PC-3 (cell line): ENCODE measurements at regions not wholly inside any gene's neighbourhood (a gene's known extent, or its start where the extent isn't known, plus 50 kb on each side); places are given as distances from the start of the nearest gene placed in this dataset.
A peak's percentile ranks its signal among the peaks of the same experiment; 100 is the strongest.

Source experiments
- ATAC-seq: fragments of 200-7000 bp; cut with Tn5 transposase; 2 replicates; pipeline ENCODE4 v1.9.1; 2020; ENCODE audit warnings: mild to moderate bottlenecking, moderate library complexity
- BruUV-seq: library from RNA; stranded (reverse); fragments of 400-500 nt; replicated peaks from 2 replicates; lab custom pipeline; 2021; lab: Mats Ljungman, UMichigan
- CTCF ChIA-PET: fragments of 300-600 bp; sonication (Branson Sonifier 250); formaldehyde crosslinking; loops from one replicate; lab custom pipeline; 2022; ENCODE audit warnings: antibody characterized with exemption; lab: Charles Lee
- POLR2A ChIA-PET: fragments of 300-600 bp; sonication (Branson Sonifier 250); formaldehyde crosslinking; loops from one replicate; lab custom pipeline; 2022; ENCODE audit warnings: antibody characterized with exemption; ENCODE audit not compliant: unreplicated experiment; lab: Charles Lee
- DNase-seq: peaks from one replicate; pipeline ENCODE4 v3.0.0-alpha.2; 2015
- H2AFZ ChIP-seq: fragments of 300-600 bp; sonication (generic); 2 replicates; pipeline ENCODE4 v1.6.0; 2016; ENCODE audit warnings: antibody characterized with exemption, low read length
- H3F3A ChIP-seq: fragments of 300-600 bp; sonication (generic); one replicate; pipeline ENCODE4 v1.6.0; 2017; ENCODE audit warnings: antibody characterized with exemption, low read length, control low read depth, mild to moderate bottlenecking; ENCODE audit not compliant: unreplicated experiment
- H3K27ac ChIP-seq: fragments of 300-600 bp; sonication (generic); 2 replicates; pipeline ENCODE4 v1.5.1; 2016; ENCODE audit warnings: mild to moderate bottlenecking, low read length
- H3K27me3 ChIP-seq: fragments of 300-600 bp; sonication (generic); 2 replicates; pipeline ENCODE4 v1.6.1; 2016; ENCODE audit warnings: low read length, mixed read lengths
- H3K36me3 ChIP-seq: fragments of 300-600 bp; sonication (generic); 2 replicates; pipeline ENCODE4 v1.6.1; 2016; ENCODE audit warnings: low read depth, mixed run types, low read length, mixed read lengths
- H3K4me1 ChIP-seq: fragments of 300-600 bp; sonication (generic); 2 replicates; pipeline ENCODE4 v1.5.1; 2016; ENCODE audit warnings: low read length; ENCODE audit not compliant: insufficient read depth
- H3K4me2 ChIP-seq: fragments of 300-600 bp; sonication (generic); 2 replicates; pipeline ENCODE4 v1.6.0; 2016; ENCODE audit warnings: low read length
- H3K4me3 ChIP-seq: fragments of 300-600 bp; sonication (generic); 2 replicates; pipeline ENCODE4 v1.5.1; 2016; ENCODE audit warnings: mild to moderate bottlenecking, low read length, mixed read lengths
- H3K79me2 ChIP-seq: fragments of 300-600 bp; sonication (generic); 2 replicates; pipeline ENCODE4 v1.6.1; 2017; ENCODE audit warnings: low read length, mixed read lengths
- H3K9ac ChIP-seq: fragments of 300-600 bp; sonication (generic); 2 replicates; pipeline ENCODE4 v1.6.0; 2016; ENCODE audit warnings: mild to moderate bottlenecking, low read length
- H3K9me2 ChIP-seq: fragments of 300-600 bp; sonication (generic); replicated peaks from 2 replicates; pipeline ENCODE4 v1.6.1; 2016; ENCODE audit warnings: mixed run types, low read length, mixed read lengths
- H3K9me3 ChIP-seq: fragments of 300-600 bp; sonication (generic); 2 replicates; pipeline ENCODE4 v1.6.1; 2016; ENCODE audit warnings: low read length, mixed read lengths
- H4K20me1 ChIP-seq: fragments of 300-600 bp; sonication (generic); 2 replicates; pipeline ENCODE4 v1.6.1; 2016; ENCODE audit warnings: low read length, mixed read lengths
- EZH2 ChIP-seq: fragments of 300-600 bp; sonication (generic); IDR thresholded peaks from one replicate; pipeline ENCODE4 v1.6.1; 2017; ENCODE audit warnings: antibody characterized with exemption, mild to moderate bottlenecking, low read length; ENCODE audit not compliant: unreplicated experiment
- EZH2phosphoT487 ChIP-seq: fragments of 300-600 bp; sonication (generic); IDR thresholded peaks from 2 replicates; pipeline ENCODE4 v1.6.1; 2018; ENCODE audit warnings: mild to moderate bottlenecking, antibody characterized with exemption, low read length, borderline replicate concordance
- intact Hi-C: fragments of 100-400 bp; cut with micrococcal nuclease; formaldehyde crosslinking; loops from 2 replicates; pipeline ENCODE4 v1.9.0; 2023
- TF ChIP-seq, protein P1 (sequence below): fragments of 300-600 bp; sonication (generic); conservative IDR thresholded peaks from 2 replicates; pipeline ENCODE4 v1.5.1; 2017; ENCODE audit warnings: antibody characterized with exemption, low read depth, mild to moderate bottlenecking, low read length

DNA sequence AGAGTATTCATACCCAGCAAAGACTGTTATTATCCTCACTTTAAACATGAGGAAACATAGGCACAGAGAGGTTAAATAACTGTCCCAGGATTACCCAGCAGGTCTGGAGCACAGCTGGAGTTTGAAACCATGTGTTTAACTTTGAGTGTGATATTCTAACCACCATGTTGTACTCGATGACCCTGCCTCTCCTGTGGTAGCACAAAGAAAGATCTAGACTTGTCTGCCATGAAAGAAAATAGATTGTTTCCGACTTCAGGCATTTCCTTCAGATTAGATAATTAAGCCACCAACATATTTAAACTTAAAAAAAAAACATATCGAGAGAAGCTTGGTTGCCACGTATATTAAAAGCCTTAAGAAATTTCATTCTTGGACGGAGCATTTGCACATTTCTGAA lies 104.6 kb upstream of the RUNX1 start:
- Histone ChIP-seq H3K4me1 (peaks cover 33% of the 10 kb centered on the region), H3K4me2 (no peak overlapping the region), H3F3A (peaks cover 4% of the 10 kb centered on the region), H3K9me2 (no peaks in the 10 kb centered on the region), H3K4me3 (no peak overlapping the region), H3K9me3 (peaks cover 4% of the 10 kb centered on the region; the same call in 1 of the 2 replicates), H2AFZ (no peak overlapping the region), H3K79me2 (no peaks in the 10 kb centered on the region), H4K20me1 (no peaks in the 10 kb centered on the region), H3K27me3 (no peaks in the 10 kb centered on the region), H3K36me3 (peaks cover 3% of the 10 kb centered on the region; the same call in 1 of the 2 replicates), H3K9ac (no peak overlapping the region), H3K27ac (no peak overlapping the region)
- intact Hi-C loops: no loop called here
- no TSS peak for BruUV-seq
- ATAC-seq: no peak
- CTCF ChIA-PET: no interaction called here
- DNase-seq: no peak
- TF ChIP-seq EZH2: no peak
- TF ChIP-seq, protein P1, sequence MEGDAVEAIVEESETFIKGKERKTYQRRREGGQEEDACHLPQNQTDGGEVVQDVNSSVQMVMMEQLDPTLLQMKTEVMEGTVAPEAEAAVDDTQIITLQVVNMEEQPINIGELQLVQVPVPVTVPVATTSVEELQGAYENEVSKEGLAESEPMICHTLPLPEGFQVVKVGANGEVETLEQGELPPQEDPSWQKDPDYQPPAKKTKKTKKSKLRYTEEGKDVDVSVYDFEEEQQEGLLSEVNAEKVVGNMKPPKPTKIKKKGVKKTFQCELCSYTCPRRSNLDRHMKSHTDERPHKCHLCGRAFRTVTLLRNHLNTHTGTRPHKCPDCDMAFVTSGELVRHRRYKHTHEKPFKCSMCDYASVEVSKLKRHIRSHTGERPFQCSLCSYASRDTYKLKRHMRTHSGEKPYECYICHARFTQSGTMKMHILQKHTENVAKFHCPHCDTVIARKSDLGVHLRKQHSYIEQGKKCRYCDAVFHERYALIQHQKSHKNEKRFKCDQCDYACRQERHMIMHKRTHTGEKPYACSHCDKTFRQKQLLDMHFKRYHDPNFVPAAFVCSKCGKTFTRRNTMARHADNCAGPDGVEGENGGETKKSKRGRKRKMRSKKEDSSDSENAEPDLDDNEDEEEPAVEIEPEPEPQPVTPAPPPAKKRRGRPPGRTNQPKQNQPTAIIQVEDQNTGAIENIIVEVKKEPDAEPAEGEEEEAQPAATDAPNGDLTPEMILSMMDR: no peak
- TF ChIP-seq EZH2phosphoT487: no peak
- POLR2A ChIA-PET: no interaction called here

- Histone ChIP-seq H3K4me3 (no peak overlapping the region), H3K4me2 (peak overlapping the region; percentile 19; the same call in 1 of the 2 replicates), H3K27me3 (no peaks in the 10 kb centered on the region), H3K27ac (peak overlapping the region; percentile 72), H3K36me3 (peaks cover 3% of the 10 kb centered on the region; the same call in 1 of the 2 replicates), H4K20me1 (no peaks in the 10 kb centered on the region), H3F3A (peaks cover 4% of the 10 kb centered on the region), H3K9me2 (no peaks in the 10 kb centered on the region), H2AFZ (no peak overlapping the region), H3K79me2 (no peaks in the 10 kb centered on the region), H3K9ac (peak overlapping the region; percentile 2; the same call in 1 of the 2 replicates), H3K9me3 (no peaks in the 10 kb centered on the region), H3K4me1 (peaks cover 62% of the 10 kb centered on the region)
- peak; percentile 63 for DNase-seq
- intact Hi-C loops: no loop called here
- no TSS peak for BruUV-seq
- ChIA-PET POLR2A (no interaction called here), CTCF (no interaction called here)
- TF ChIP-seq, protein P1: no peak
- no peak for TF ChIP-seq EZH2
- no peak for TF ChIP-seq EZH2phosphoT487
- ATAC-seq: peak; percentile 77
These were observed 101.6 kb upstream of the RUNX1 start for GRCh38 chr21:35150562-35151226.

DNA sequence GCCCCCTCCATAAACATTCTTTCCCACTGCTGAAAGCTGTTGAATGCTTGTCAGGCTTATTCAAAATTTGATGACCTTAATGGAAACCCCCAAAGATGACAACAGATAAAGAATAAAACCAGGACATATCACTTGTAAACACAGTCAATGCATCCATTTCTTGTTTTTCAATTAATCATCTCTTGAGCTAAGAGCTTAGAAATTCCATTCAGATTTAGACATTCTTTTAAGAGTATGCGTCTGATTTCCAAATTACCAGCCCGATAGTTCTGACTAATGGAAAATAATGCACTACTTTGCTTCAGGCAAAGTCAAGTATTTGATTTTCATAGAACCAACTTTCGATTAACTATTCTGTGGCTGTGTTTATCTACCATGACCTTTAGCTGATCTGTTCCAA lies 100.6 kb upstream of the RUNX1 start:
- Histone ChIP-seq H3K79me2 (no peaks in the 10 kb centered on the region), H3K4me1 (peaks cover 62% of the 10 kb centered on the region), H3K9ac (no peak overlapping the region), H3K4me2 (peak overlapping the region; percentile 19), H3K4me3 (no peak overlapping the region), H3F3A (peaks cover 4% of the 10 kb centered on the region), H3K36me3 (peaks cover 3% of the 10 kb centered on the region; the same call in 1 of the 2 replicates), H3K27me3 (no peaks in the 10 kb centered on the region), H2AFZ (no peak overlapping the region), H3K9me2 (no peaks in the 10 kb centered on the region), H3K9me3 (no peaks in the 10 kb centered on the region), H3K27ac (peak overlapping the region; percentile 72), H4K20me1 (no peaks in the 10 kb centered on the region)
- TF ChIP-seq EZH2: no peak
- TF ChIP-seq EZH2phosphoT487: no peak
- TF ChIP-seq, protein P1: no peak
- ChIA-PET CTCF (no interaction called here), POLR2A (interaction anchor here (0.6 to 1.0 kb wide), 2 partner anchors 99 to 102 kb away, joined by 4 read pairs; no protein-coding TSS in a partner anchor)
- peak; percentile 11 for ATAC-seq
- intact Hi-C loops: loop anchor here (5.0 kb wide), 1 partner anchor 253 kb away; no protein-coding TSS in a partner anchor
- peak; percentile 84 for DNase-seq
- BruUV-seq: no TSS peak
